Testis (tissue), 2 donors: ENCODE measurements at regions not wholly inside any gene's neighbourhood (a gene's known extent, or its start where the extent isn't known, plus 50 kb on each side); places are given as distances from the start of the nearest gene placed in this dataset.

Source experiments
- POLR2A ChIP-seq: fragments of 450-650 bp; IDR thresholded peaks from one replicate; pipeline ENCODE4 v1.6.1; 2017; ENCODE audit warnings: antibody characterized with exemption, mild to moderate bottlenecking, moderate library complexity
- TF ChIP-seq, protein P1 (sequence below), 3 experiments: fragments of 450-650 bp in 2 of 3; fragments of 200-600 bp in 1 of 3; sonication (generic) in 1 of 3; IDR thresholded peaks; one replicate each; pipeline ENCODE4 v1.5.1; 2016 to 2019; ENCODE audit warnings: antibody characterized with exemption in 3 of 3, mild to moderate bottlenecking in 2 of 3, moderate library complexity in 1 of 3

DNA sequence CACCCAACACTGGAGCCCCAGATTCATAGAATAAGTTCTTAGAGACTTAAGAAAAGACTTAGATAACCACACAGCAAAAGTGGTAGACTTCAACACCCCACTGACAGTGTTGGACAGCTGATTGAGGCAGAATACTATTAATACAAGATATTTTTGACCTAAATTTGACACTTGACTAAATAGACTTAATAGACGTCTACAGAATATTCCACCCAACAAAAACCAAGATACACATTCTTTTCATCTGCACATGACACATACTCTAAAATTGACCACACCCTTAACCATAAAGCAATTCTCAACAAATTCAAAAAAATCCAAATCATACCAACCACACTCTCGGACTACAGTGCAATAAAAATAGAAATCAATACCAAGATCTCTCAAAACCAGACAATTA is 179.8 kb upstream of the TPM1 start:
- TF ChIP-seq, protein P1, sequence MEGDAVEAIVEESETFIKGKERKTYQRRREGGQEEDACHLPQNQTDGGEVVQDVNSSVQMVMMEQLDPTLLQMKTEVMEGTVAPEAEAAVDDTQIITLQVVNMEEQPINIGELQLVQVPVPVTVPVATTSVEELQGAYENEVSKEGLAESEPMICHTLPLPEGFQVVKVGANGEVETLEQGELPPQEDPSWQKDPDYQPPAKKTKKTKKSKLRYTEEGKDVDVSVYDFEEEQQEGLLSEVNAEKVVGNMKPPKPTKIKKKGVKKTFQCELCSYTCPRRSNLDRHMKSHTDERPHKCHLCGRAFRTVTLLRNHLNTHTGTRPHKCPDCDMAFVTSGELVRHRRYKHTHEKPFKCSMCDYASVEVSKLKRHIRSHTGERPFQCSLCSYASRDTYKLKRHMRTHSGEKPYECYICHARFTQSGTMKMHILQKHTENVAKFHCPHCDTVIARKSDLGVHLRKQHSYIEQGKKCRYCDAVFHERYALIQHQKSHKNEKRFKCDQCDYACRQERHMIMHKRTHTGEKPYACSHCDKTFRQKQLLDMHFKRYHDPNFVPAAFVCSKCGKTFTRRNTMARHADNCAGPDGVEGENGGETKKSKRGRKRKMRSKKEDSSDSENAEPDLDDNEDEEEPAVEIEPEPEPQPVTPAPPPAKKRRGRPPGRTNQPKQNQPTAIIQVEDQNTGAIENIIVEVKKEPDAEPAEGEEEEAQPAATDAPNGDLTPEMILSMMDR (IDR thresholded peaks at IDR 0.05): no peak
- TF ChIP-seq POLR2A: no peak
